ENCODE measurements at regions not wholly inside any gene's neighbourhood (a gene's known extent, or its start where the extent isn't known, plus 50 kb on each side); places are given as distances from the start of the nearest gene placed in this dataset.

DNA sequence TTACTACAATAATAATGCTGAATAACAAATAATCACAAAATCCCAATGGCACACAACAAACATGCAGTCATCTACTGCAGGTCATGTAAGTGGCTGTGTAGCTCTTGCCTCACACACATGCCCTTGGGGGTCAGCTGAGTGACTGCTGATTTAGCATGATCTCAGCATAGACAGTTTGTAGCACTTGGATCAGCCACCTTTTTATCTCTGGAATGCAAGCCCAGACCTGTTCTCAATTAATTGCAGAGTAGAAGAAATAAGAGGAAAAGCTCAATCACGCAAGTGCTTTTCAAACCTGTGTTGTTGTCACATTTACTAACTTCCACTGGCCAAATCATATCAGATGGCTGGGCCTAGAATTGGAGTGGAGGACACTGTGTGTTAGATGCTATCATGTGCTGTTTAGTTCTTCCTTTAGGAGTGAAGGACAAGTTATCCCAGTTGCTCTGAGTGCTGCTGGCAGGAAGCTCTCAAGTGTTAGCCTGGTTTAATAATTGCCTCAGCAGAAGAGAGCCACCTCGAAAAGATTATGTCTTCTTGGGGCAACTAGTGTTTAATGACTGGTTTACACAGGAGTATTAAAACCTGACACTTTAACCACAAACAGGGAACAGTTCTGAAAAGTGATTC, 128.3 kb upstream of the EPHA5 start:
- TF ChIP-seq FOXJ3 (CRISPR knock-in tag; IDR thresholded peaks at IDR 0.05) (no peak), RAD21 (IDR thresholded peaks at IDR 0.05; ENCODE audit: low read length) (no peak)
- TF ChIP-seq, protein P1, sequence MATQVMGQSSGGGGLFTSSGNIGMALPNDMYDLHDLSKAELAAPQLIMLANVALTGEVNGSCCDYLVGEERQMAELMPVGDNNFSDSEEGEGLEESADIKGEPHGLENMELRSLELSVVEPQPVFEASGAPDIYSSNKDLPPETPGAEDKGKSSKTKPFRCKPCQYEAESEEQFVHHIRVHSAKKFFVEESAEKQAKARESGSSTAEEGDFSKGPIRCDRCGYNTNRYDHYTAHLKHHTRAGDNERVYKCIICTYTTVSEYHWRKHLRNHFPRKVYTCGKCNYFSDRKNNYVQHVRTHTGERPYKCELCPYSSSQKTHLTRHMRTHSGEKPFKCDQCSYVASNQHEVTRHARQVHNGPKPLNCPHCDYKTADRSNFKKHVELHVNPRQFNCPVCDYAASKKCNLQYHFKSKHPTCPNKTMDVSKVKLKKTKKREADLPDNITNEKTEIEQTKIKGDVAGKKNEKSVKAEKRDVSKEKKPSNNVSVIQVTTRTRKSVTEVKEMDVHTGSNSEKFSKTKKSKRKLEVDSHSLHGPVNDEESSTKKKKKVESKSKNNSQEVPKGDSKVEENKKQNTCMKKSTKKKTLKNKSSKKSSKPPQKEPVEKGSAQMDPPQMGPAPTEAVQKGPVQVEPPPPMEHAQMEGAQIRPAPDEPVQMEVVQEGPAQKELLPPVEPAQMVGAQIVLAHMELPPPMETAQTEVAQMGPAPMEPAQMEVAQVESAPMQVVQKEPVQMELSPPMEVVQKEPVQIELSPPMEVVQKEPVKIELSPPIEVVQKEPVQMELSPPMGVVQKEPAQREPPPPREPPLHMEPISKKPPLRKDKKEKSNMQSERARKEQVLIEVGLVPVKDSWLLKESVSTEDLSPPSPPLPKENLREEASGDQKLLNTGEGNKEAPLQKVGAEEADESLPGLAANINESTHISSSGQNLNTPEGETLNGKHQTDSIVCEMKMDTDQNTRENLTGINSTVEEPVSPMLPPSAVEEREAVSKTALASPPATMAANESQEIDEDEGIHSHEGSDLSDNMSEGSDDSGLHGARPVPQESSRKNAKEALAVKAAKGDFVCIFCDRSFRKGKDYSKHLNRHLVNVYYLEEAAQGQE (IDR thresholded peaks at IDR 0.05; ENCODE audit: low read depth, low read length), result no peak
- TF ChIP-seq, protein P2, sequence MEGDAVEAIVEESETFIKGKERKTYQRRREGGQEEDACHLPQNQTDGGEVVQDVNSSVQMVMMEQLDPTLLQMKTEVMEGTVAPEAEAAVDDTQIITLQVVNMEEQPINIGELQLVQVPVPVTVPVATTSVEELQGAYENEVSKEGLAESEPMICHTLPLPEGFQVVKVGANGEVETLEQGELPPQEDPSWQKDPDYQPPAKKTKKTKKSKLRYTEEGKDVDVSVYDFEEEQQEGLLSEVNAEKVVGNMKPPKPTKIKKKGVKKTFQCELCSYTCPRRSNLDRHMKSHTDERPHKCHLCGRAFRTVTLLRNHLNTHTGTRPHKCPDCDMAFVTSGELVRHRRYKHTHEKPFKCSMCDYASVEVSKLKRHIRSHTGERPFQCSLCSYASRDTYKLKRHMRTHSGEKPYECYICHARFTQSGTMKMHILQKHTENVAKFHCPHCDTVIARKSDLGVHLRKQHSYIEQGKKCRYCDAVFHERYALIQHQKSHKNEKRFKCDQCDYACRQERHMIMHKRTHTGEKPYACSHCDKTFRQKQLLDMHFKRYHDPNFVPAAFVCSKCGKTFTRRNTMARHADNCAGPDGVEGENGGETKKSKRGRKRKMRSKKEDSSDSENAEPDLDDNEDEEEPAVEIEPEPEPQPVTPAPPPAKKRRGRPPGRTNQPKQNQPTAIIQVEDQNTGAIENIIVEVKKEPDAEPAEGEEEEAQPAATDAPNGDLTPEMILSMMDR (IDR thresholded peaks at IDR 0.05), result no peak

Measured in SK-N-SH (cell line).